Heart right ventricle (tissue), 16 donors: ENCODE measurements at regions not wholly inside any gene's neighbourhood (a gene's known extent, or its start where the extent isn't known, plus 50 kb on each side); places are given as distances from the start of the nearest gene placed in this dataset.

Source experiments
- ATAC-seq, 8 donors: fragments of 200-7000 bp; cut with Tn5 transposase; one replicate each; pipeline ENCODE4 v1.9.1; 2020; ENCODE audit warnings: mild to moderate bottlenecking in 8 of 8, moderate library complexity in 8 of 8, moderate number of reproducible peaks in 1 of 8
- DNase-seq, 2 donors: peaks; one replicate each; pipeline ENCODE4 v3.0.0-alpha.2; 2020
- H3K27ac ChIP-seq, 10 donors: fragments of 200-600 bp; sonication (generic) in 2 of 10; one replicate each; pipeline versions ENCODE4 v1.5.0 to v1.8.0; 2020 to 2022; ENCODE audit warnings: mild to moderate bottlenecking in 3 of 10
- H3K27me3 ChIP-seq, 7 donors: fragments of 200-600 bp; one replicate each; pipeline ENCODE4 v1.8.0; 2021 to 2022; ENCODE audit warnings: mild to moderate bottlenecking in 2 of 7
- H3K36me3 ChIP-seq, 9 donors: fragments of 200-600 bp; sonication (generic) in 1 of 9; one replicate each; pipeline versions ENCODE4 v1.5.0 to v1.8.0; 2020 to 2022; ENCODE audit warnings: mild to moderate bottlenecking in 2 of 9
- H3K4me1 ChIP-seq, 9 donors: fragments of 200-600 bp; sonication (generic) in 1 of 9; one replicate each; pipeline versions ENCODE4 v1.5.0 to v1.8.0; 2020 to 2022; ENCODE audit warnings: mild to moderate bottlenecking in 4 of 9
- H3K4me3 ChIP-seq, 10 donors: fragments of 200-600 bp; sonication (generic) in 2 of 10; one replicate each; pipeline versions ENCODE4 v1.5.0 to v1.8.0; 2020 to 2022; ENCODE audit warnings: mild to moderate bottlenecking in 7 of 10, moderate library complexity in 2 of 10
- H3K9me3 ChIP-seq, 11 donors: fragments of 200-600 bp in 10 of 11; sonication (generic) in 2 of 11; one replicate each; pipeline versions ENCODE4 v1.5.0 to v1.8.0; 2013 to 2022; ENCODE audit warnings: mild to moderate bottlenecking in 2 of 11, control low read depth in 1 of 11, moderate library complexity in 1 of 11
- WGBS, 2 donors: extraction: QIAGEN DNeasy Blood & Tissue Kit; methylation state at CpG; one replicate each; pipeline ENCODE4 v1.1.7; 2013; ENCODE audit warnings: inconsistent platforms in 1 of 2; 5-methylcytosine and 5-hydroxymethylcytosine counted together
- intact Hi-C, 10 donors: fragments of 100-400 bp; cut with DNase I; formaldehyde crosslinking; loops; one replicate each; pipeline versions ENCODE4 v1.11.1 to v1.14.2; 2022
- TF ChIP-seq, protein P1 (sequence below), 9 donors: fragments of 200-600 bp; sonication (generic) in 2 of 9; IDR thresholded peaks; one replicate each; pipeline versions ENCODE4 v1.5.0 to v1.8.0; 2021 to 2022; ENCODE audit warnings: antibody characterized with exemption in 9 of 9, mild to moderate bottlenecking in 5 of 9, moderate library complexity in 1 of 9
- donor health status: Arrhythmogenic right ventricular cardiomyopathy.
- donor health status: ischemic (EF 13 %, LVEDD 7.1; RV severe dilation, severe dysfunction).
- donor health status: healthy with polysubstance abuse.
- donor health status: DM: no; HTN: yes; CAD: no.
- donor health status: DM: no; HTN: no; CAD: no.
- donor health status: ischemic (EF 25% LVEDD 6.9; RV normal size, moderate dysfunction).
- donor health status: ischemic (EF 25% LVEDD 5.7; RV mildly dilated, moderate dysfunction).
- donor health status: healthy.
- donor health status: DM: yes; HTN: yes; CAD: no.
- donor health status: Ischemic cardiomyopathy.
- donor health status: ischemic (EF 35%, LVEDD 5.7; RV mildly dilated, moderate dysfunction).
- donor health status: nonischemic (EF 11% LVEDD 7.7; RV severe dilation, severe dysfunction).
- donor health status: DM: yes; HTN: yes; CAD: no.
- donor health status: PGD.
- donor health status: ischemic (EF 29% LVEDD 5.4; RV normal size, mild dysfunction).
- donor health status: nonischemic (EF 23%, LVEDD 6.1; RV moderate dilation, normal function).

DNA sequence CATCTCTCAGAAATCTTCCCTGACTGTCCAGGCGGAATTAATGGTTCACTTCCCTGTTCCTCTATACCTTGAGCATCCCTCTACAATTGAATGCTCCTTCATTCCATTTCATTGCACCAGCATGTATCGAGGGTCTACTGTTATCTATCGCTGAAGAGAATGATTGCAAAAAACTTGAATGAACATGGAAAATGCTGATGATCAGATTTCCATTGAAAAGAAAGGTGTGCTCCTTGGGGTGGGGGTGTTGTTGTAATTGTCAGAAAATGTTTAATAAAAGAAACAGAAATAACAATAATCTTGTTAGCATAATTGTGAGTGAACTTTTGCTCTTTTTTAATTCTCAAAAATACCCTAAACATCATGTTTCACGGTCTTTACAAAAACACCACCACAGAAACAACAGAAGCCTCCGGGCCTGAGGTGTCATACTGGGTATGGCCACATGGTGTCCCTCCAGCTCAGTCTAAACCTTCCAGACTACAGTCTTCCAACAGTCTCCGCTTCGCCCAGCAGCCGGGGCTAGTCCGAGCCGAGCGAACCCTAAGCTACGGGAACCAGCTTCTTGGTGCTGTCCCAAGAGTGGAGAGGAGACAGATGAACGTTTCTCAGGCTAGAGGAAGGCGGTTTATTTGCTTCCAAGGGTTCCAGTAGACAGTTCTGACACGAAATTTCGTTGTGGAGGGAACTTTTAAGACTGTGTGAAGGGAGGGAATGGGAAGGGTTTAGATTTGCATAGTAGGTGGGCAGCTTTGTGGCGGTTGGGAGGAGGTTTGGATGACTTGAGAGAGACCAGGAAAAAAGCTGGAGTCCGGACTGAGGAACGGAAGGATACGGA lies 75.8 kb upstream of the ZBED5 start:
- Histone ChIP-seq H3K9me3 (no peaks in the 10 kb centered on the region), H3K27ac (peak overlapping the region; percentile 28 to 89 (median 72)), H3K36me3 (no peaks in the 10 kb centered on the region), H3K4me1 (peaks cover 0 to 33% (median 17%) of the 10 kb centered on the region in 9 donors), H3K27me3 (peaks cover 0 to 49% (median 0%) of the 10 kb centered on the region in 7 donors), H3K4me3 (peak overlapping the region; percentile 7 to 56 (median 52))
- DNase-seq (peak; percentile 87 to 91), ATAC-seq (peak; percentile 78 to 93 (median 89))
- intact Hi-C loops: loop anchor here (1.0 to 10.0 kb wide), 13 partner anchors 76 to 854 kb away; partner anchors contain the start of genes EIF4G2 (in 1 of the 10), GALNT18 (in 1 of the 10) and ZBED5 (in 1 of the 10)
- WGBS, 2 donors: 6% methylated on average over 20 of the region's 20 CpGs
- TF ChIP-seq, protein P1, sequence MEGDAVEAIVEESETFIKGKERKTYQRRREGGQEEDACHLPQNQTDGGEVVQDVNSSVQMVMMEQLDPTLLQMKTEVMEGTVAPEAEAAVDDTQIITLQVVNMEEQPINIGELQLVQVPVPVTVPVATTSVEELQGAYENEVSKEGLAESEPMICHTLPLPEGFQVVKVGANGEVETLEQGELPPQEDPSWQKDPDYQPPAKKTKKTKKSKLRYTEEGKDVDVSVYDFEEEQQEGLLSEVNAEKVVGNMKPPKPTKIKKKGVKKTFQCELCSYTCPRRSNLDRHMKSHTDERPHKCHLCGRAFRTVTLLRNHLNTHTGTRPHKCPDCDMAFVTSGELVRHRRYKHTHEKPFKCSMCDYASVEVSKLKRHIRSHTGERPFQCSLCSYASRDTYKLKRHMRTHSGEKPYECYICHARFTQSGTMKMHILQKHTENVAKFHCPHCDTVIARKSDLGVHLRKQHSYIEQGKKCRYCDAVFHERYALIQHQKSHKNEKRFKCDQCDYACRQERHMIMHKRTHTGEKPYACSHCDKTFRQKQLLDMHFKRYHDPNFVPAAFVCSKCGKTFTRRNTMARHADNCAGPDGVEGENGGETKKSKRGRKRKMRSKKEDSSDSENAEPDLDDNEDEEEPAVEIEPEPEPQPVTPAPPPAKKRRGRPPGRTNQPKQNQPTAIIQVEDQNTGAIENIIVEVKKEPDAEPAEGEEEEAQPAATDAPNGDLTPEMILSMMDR (IDR thresholded peaks at IDR 0.05): peak; percentile 90 to 99 (median 95)

DNA sequence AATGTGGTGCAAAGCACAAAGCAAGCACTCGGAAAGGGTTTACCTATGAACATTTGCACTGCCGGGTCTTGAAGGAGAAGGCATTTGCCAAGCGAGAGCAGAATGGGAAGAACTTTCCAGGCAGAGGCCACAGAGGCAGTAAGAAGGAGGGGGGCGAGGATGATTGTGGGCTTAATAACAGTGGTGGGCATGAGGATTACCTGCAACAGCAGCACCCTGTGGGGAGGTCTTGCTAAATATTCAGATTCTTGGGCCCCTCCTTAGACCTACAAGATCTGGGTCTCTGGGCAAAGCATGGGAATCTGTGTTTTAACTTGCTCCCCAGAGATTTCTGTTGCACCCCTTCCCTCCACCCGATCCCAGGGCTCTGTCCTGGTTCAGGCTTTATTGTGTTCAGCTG lies 75.1 kb upstream of the ZBED5 start:
- no peak for DNase-seq
- Histone ChIP-seq H3K9me3 (no peaks in the 10 kb centered on the region), H3K4me1 (peaks cover 0 to 33% (median 17%) of the 10 kb centered on the region in 9 donors), H3K4me3 (no peak overlapping the region), H3K27ac (no peak overlapping the region), H3K27me3 (peaks cover 0 to 49% (median 0%) of the 10 kb centered on the region in 7 donors), H3K36me3 (no peaks in the 10 kb centered on the region)
- TF ChIP-seq, protein P1 (IDR thresholded peaks at IDR 0.05): no peak
- ATAC-seq: no peak
- WGBS, 2 donors: 94 to 96% methylated on average over 5 of the region's 5 CpGs
- intact Hi-C loops: loop anchor here in 9 of 10 donors (1.0 to 10.0 kb wide), 12 partner anchors 76 to 854 kb away; partner anchors contain the start of genes EIF4G2 (in 1 of the 9), GALNT18 (in 1 of the 9) and ZBED5 (in 1 of the 9)

DNA sequence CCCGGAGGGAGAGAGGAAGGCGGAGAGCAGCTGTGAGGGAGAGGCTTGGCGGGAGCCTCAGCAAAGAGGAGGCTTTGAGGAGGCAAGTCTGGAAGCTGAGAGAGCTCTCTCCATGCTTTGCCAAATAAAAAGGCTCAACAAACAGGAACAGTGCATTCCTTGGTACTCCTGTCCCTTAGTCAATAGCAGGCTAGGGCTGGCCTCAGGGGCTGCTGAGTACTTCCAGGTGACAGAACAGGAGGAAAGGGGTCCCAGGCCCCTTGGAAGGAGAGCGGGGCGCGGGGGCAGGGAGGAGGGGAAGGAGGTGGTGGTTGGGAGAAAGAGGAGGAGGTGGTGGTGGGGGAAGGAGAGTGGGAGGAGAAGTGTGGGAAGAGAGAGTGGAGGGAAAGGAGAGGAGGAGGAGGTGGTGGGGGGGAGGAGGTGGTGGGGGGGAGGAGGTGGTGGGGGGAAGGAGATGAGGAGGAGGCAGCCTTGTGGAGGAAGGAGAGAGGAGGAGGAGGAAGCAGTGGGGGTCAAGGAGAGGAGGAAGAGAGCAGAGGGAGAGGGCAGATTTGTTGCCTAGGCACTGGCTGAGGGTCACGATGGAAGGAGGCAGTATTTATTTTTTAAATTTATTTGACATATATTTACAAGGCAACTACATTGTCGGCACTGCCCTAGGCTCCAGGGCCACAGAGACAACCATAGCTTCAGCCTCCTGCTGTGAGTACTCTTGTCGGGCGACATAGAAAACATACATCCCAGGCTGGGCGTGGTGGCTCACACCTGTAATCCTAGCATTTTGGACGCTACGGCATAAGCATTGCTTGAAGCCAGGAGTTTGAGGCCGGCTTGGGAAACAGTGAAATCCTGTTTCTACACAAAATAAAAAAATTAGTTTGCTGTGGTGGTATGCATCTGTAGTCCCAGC lies 74.2 kb upstream of the ZBED5 start:
- WGBS, 2 donors: 41 to 44% methylated on average over 14 of the region's 14 CpGs
- peaks cover 0 to 35% (median 17%) of the 10 kb centered on the region in 9 donors for H3K4me1 ChIP-seq
- H3K4me3 ChIP-seq: peak overlapping the region; percentile 58 to 91 (median 70)
- ATAC-seq: peak; percentile 50 to 74 (median 66)
- DNase-seq: peak in 1 of 2 donors; percentile 29
- H3K9me3 ChIP-seq: no peaks in the 10 kb centered on the region
- intact Hi-C loops: loop anchor here in 9 of 10 donors (2.0 to 10.0 kb wide), 13 partner anchors 73 to 855 kb away; partner anchors contain the start of genes EIF4G2 (in 2 of the 9), ZBED5 (in 2 of the 9) and GALNT18 (in 1 of the 9)
- H3K36me3 ChIP-seq: no peaks in the 10 kb centered on the region
- H3K27me3 ChIP-seq: peaks cover 0 to 49% (median 0%) of the 10 kb centered on the region in 7 donors
- TF ChIP-seq, protein P1 (IDR thresholded peaks at IDR 0.05): no peak
- peak overlapping the region; percentile 72 to 92 (median 88) for H3K27ac ChIP-seq
